Body of pancreas (tissue), 4 donors: ENCODE measurements at regions not wholly inside any gene's neighbourhood (a gene's known extent, or its start where the extent isn't known, plus 50 kb on each side); places are given as distances from the start of the nearest gene placed in this dataset.
"Not testable (repeated sequence)": the region's sequence is repeated elsewhere in the genome, so short reads cannot be mapped to it uniquely, and the experiment has no call there.

Source experiments
- ATAC-seq: fragments of 150-250 bp; one replicate; pipeline ENCODE4 v1.9.1; 2016
- DNase-seq, 4 donors: peaks; one replicate each; pipeline ENCODE4 v3.0.0-alpha.2; 2019
- H3K27ac ChIP-seq, 4 donors: fragments of 200-600 bp; sonication (generic); 1 replicate in 3 of 4; 2 replicates in 1 of 4; pipeline versions ENCODE4 v1.5.1 to v1.6.1; 2016 to 2019; ENCODE audit warnings: mild to moderate bottlenecking in 1 of 4, mixed read lengths in 1 of 4, moderate library complexity in 1 of 4
- H3K27me3 ChIP-seq, 2 donors: fragments of 200-600 bp; sonication (generic); one replicate each; pipeline ENCODE4 v1.6.0; 2016; ENCODE audit warnings: mild to moderate bottlenecking in 1 of 2
- H3K36me3 ChIP-seq, 2 donors: fragments of 200-600 bp; sonication (generic); replicated peaks in 1 of 2; 2 replicates each; pipeline ENCODE4 v1.5.1; 2016; ENCODE audit warnings: low read depth in 2 of 2; ENCODE audit not compliant: insufficient read depth in 1 of 2
- H3K4me1 ChIP-seq: fragments of 200-600 bp; sonication (generic); one replicate; pipeline ENCODE4 v1.6.0; 2016
- H3K4me3 ChIP-seq, 2 donors: fragments of 200-600 bp; sonication (generic); 1 replicate in 1 of 2; 2 replicates in 1 of 2; pipeline ENCODE4 v1.5.1; 2016 to 2019
- H3K9me3 ChIP-seq, 3 donors: fragments of 200-600 bp; sonication (generic); 1 replicate in 2 of 3; 2 replicates in 1 of 3; pipeline ENCODE4 v1.5.1; 2016
- CTCF ChIP-seq, 7 experiments: fragments of 450-650 bp in 4 of 7; fragments of 200-600 bp in 3 of 7; sonication (generic) in 3 of 7; IDR thresholded peaks; one replicate each; pipeline ENCODE4 v1.5.1; 2016 to 2019; ENCODE audit warnings: antibody characterized with exemption in 7 of 7
- POLR2A ChIP-seq, 3 donors: fragments of 450-650 bp; IDR thresholded peaks; one replicate each; pipeline ENCODE4 v1.6.1; 2016; ENCODE audit warnings: antibody characterized with exemption in 3 of 3, mild to moderate bottlenecking in 2 of 3
- WGBS, 2 donors: methylation state at CpG; one replicate each; pipeline ENCODE4 v1.1.5; 2017; 5-methylcytosine and 5-hydroxymethylcytosine counted together
- intact Hi-C: fragments of 100-400 bp; cut with DNase I; formaldehyde crosslinking; loops from one replicate; pipeline ENCODE4 v1.15.1; 2023

GRCh38 chr7:159310457-159311171, 165.9 kb upstream of the VIPR2 start:
- WGBS, 2 donors: 42 to 52% methylated on average over 5 of the region's 5 CpGs
- TF ChIP-seq POLR2A (IDR thresholded peaks at IDR 0.05): no peak
- TF ChIP-seq CTCF (IDR thresholded peaks at IDR 0.05): no peak
- H3K4me1 ChIP-seq: no peaks in the 10 kb centered on the region
- intact Hi-C loops: no loop called here
- DNase-seq (no peak), ATAC-seq (no peak)
- H3K36me3 ChIP-seq: no peaks in the 10 kb centered on the region
- no peaks in the 10 kb centered on the region for H3K27me3 ChIP-seq
- no peak overlapping the region for H3K4me3 ChIP-seq
- H3K9me3 ChIP-seq: peaks cover 0 to 4% (median 0%) of the 10 kb centered on the region in 3 donors
- H3K27ac ChIP-seq: no peak overlapping the region

GRCh38 chr7:159309214-159309613, 164.5 kb upstream of the VIPR2 start:
- DNase-seq, H3K4me1 ChIP-seq, H3K27me3 ChIP-seq, H3K36me3 ChIP-seq, H3K9me3 ChIP-seq, ATAC-seq, H3K27ac ChIP-seq, intact Hi-C loops, H3K4me3 ChIP-seq: not testable (repeated sequence)
- 30 to 41% methylated on average over 2 of the region's 2 CpGs for WGBS, 2 donors

- TF ChIP-seq CTCF (IDR thresholded peaks at IDR 0.05) (no peak), POLR2A (IDR thresholded peaks at IDR 0.05) (no peak)
- no peaks in the 10 kb centered on the region for H3K27me3 ChIP-seq
- H3K36me3 ChIP-seq: no peaks in the 10 kb centered on the region
- no peak overlapping the region for H3K27ac ChIP-seq
- H3K4me3 ChIP-seq: no peak overlapping the region
- H3K9me3 ChIP-seq: peaks cover 0 to 4% (median 0%) of the 10 kb centered on the region in 3 donors
- H3K4me1 ChIP-seq: no peaks in the 10 kb centered on the region
- WGBS, 2 donors: 63 to 93% methylated on average over 2 of the region's 2 CpGs
- intact Hi-C loops: no loop called here
- ATAC-seq (no peak), DNase-seq (no peak)
Measured at GRCh38 chr7:159306012-159306411, 161.3 kb upstream of the VIPR2 start.

- intact Hi-C loops, DNase-seq, H3K4me3 ChIP-seq, H3K9me3 ChIP-seq, ATAC-seq, H3K36me3 ChIP-seq, H3K27me3 ChIP-seq, H3K27ac ChIP-seq, H3K4me1 ChIP-seq: not testable (repeated sequence)
- 37 to 55% methylated on average over 3 of the region's 3 CpGs for WGBS, 2 donors
Measured at GRCh38 chr7:159305185-159305584, 160.5 kb upstream of the VIPR2 start.

GRCh38 chr7:159303510-159303909, 158.8 kb upstream of the VIPR2 start:
- WGBS, 2 donors: 71 to 73% methylated on average over 2 of the region's 2 CpGs
- DNase-seq, H3K27me3 ChIP-seq, H3K4me1 ChIP-seq, ATAC-seq, intact Hi-C loops, H3K36me3 ChIP-seq, H3K4me3 ChIP-seq, H3K9me3 ChIP-seq, H3K27ac ChIP-seq: not testable (repeated sequence)

GRCh38 chr7:159296093-159296681, 151.5 kb upstream of the VIPR2 start:
- Histone ChIP-seq H3K9me3 (no peaks in the 10 kb centered on the region), H3K27me3 (no peaks in the 10 kb centered on the region), H3K36me3 (no peaks in the 10 kb centered on the region), H3K4me1 (peaks cover 7% of the 10 kb centered on the region), H3K4me3 (no peak overlapping the region), H3K27ac (no peak overlapping the region)
- no peak for ATAC-seq
- TF ChIP-seq POLR2A (IDR thresholded peaks at IDR 0.05): no peak
- TF ChIP-seq CTCF (IDR thresholded peaks at IDR 0.05): no peak
- intact Hi-C loops: no loop called here
- DNase-seq: no peak
- 14 to 40% methylated on average over 2 to 4 of the region's 4 CpGs for WGBS, 2 donors

- H3K9me3 ChIP-seq, H3K27me3 ChIP-seq, ATAC-seq, intact Hi-C loops, H3K27ac ChIP-seq, H3K36me3 ChIP-seq, H3K4me1 ChIP-seq, H3K4me3 ChIP-seq, DNase-seq: not testable (repeated sequence)
Measured at GRCh38 chr7:159286487-159286886, 141.8 kb upstream of the VIPR2 start.
